WTC11 (cell line): ENCODE measurements at regions not wholly inside any gene's neighbourhood (a gene's known extent, or its start where the extent isn't known, plus 50 kb on each side); places are given as distances from the start of the nearest gene placed in this dataset.

Experiments used
- ATAC-seq: fragments of 200-7000 bp; cut with Tn5 transposase; 2 replicates; pipeline ENCODE4 v1.10.0; 2021; ENCODE audit warnings: mild to moderate bottlenecking, moderate library complexity
- CTCF ChIA-PET: fragments of 300-600 bp; sonication (Branson Sonifier 250); formaldehyde crosslinking; loops from one replicate; lab custom pipeline; 2021; ENCODE audit warnings: antibody characterized with exemption; lab: Charles Lee
- POLR2A ChIA-PET: fragments of 350-600 bp; sonication (Branson Sonifier 250); formaldehyde crosslinking; loops from one replicate; lab custom pipeline; 2021; ENCODE audit warnings: antibody characterized with exemption; lab: Charles Lee
- DNase-seq: peaks from one replicate; pipeline ENCODE4 v3.0.0; 2021; ENCODE audit warnings: low spot score
- H3K27ac Mint-ChIP-seq: 2 replicates; pipeline ENCODE4 v1.8.0; 2021; ENCODE audit warnings: mixed read lengths
- H3K27me3 Mint-ChIP-seq: 2 replicates; pipeline ENCODE4 v1.8.0; 2021; ENCODE audit warnings: low read depth, mild to moderate bottlenecking, moderate library complexity, mixed read lengths
- H3K36me3 Mint-ChIP-seq: 2 replicates; pipeline ENCODE4 v1.8.0; 2021; ENCODE audit warnings: mixed read lengths
- H3K4me1 Mint-ChIP-seq: 2 replicates; pipeline ENCODE4 v1.8.0; 2022; ENCODE audit warnings: mixed read lengths
- H3K4me3 Mint-ChIP-seq: 2 replicates; pipeline ENCODE4 v1.8.0; 2021; ENCODE audit warnings: mild to moderate bottlenecking, moderate library complexity, mixed read lengths
- H3K9me3 Mint-ChIP-seq: 2 replicates; pipeline ENCODE4 v1.8.0; 2021; ENCODE audit warnings: mixed read lengths
- FOXJ3 ChIP-seq: sonication (generic); formaldehyde crosslinking; IDR thresholded peaks from 2 replicates; pipeline ENCODE4 v1.9.0; 2021; ENCODE audit warnings: missing genetic modification reagents, mild to moderate bottlenecking, borderline replicate concordance
- FOXP4 ChIP-seq: sonication (generic); formaldehyde crosslinking; IDR thresholded peaks from 2 replicates; pipeline ENCODE4 v1.8.0; 2022; ENCODE audit warnings: mild to moderate bottlenecking, missing genetic modification reagents
- GRHL2 ChIP-seq: fragments of 250-450 bp; sonication (Bioruptor Pico); IDR thresholded peaks from 2 replicates; pipeline ENCODE4 v1.8.0; 2022; ENCODE audit warnings: mild to moderate bottlenecking, moderate library complexity; ENCODE audit not compliant: insufficient replicate concordance, severe bottlenecking
- HMGA2 ChIP-seq: fragments of 250-450 bp; sonication (Bioruptor Pico); IDR thresholded peaks from 2 replicates; pipeline ENCODE4 v1.4.0; 2021; ENCODE audit warnings: mild to moderate bottlenecking, moderate library complexity
- JAZF1 ChIP-seq: fragments of 250-450 bp; sonication (Bioruptor Pico); IDR thresholded peaks from 2 replicates; pipeline ENCODE4 v1.9.0; 2021; ENCODE audit warnings: moderate library complexity, mild to moderate bottlenecking, inconsistent platforms
- MXD4 ChIP-seq: fragments of 250-450 bp; sonication (Bioruptor Pico); IDR thresholded peaks from 2 replicates; pipeline ENCODE4 v1.8.0; 2021; ENCODE audit warnings: mild to moderate bottlenecking, moderate library complexity, borderline replicate concordance
- NFATC4 ChIP-seq: fragments of 250-450 bp; sonication (Bioruptor Pico); IDR thresholded peaks from 2 replicates; pipeline ENCODE4 v1.9.0; 2021; ENCODE audit warnings: mild to moderate bottlenecking
- NFE2L1 ChIP-seq: sonication (generic); formaldehyde crosslinking; IDR thresholded peaks from 2 replicates; pipeline ENCODE4 v1.8.1; 2023; ENCODE audit warnings: missing genetic modification reagents
- NR1H2 ChIP-seq: sonication (generic); formaldehyde crosslinking; IDR thresholded peaks from 2 replicates; pipeline ENCODE4 v1.9.0; 2021; ENCODE audit warnings: mild to moderate bottlenecking, moderate library complexity, missing genetic modification reagents
- SMAD4 ChIP-seq: sonication (generic); formaldehyde crosslinking; IDR thresholded peaks from 2 replicates; pipeline ENCODE4 v1.8.0; 2022; ENCODE audit warnings: mild to moderate bottlenecking, missing genetic modification reagents
- TCF7 ChIP-seq: sonication (generic); formaldehyde crosslinking; IDR thresholded peaks from 2 replicates; pipeline ENCODE4 v1.8.0; 2022; ENCODE audit warnings: mild to moderate bottlenecking, low read depth, missing genetic modification reagents, moderate library complexity
- ZNF232 ChIP-seq: sonication (generic); formaldehyde crosslinking; IDR thresholded peaks from 2 replicates; pipeline ENCODE4 v1.8.0; 2022; ENCODE audit warnings: mild to moderate bottlenecking, missing genetic modification reagents
- ZNF263 ChIP-seq: sonication (generic); formaldehyde crosslinking; IDR thresholded peaks from 2 replicates; pipeline ENCODE4 v1.8.1; 2022; ENCODE audit warnings: low read depth, mild to moderate bottlenecking, moderate library complexity, missing genetic modification reagents
- ZNF416 ChIP-seq: fragments of 250-450 bp; sonication (Bioruptor Pico); IDR thresholded peaks from 2 replicates; pipeline ENCODE4 v1.9.0; 2021; ENCODE audit warnings: mild to moderate bottlenecking, inconsistent platforms
- TF ChIP-seq, protein P1 (sequence below): fragments of 250-450 bp; sonication (Bioruptor Pico); IDR thresholded peaks from 2 replicates; pipeline ENCODE4 v2.1.2; 2022; ENCODE audit warnings: mild to moderate bottlenecking, moderate library complexity
- TF ChIP-seq, protein P2 (sequence below): sonication (generic); formaldehyde crosslinking; IDR thresholded peaks from 2 replicates; pipeline ENCODE4 v1.8.1; 2023; ENCODE audit warnings: mild to moderate bottlenecking, missing genetic modification reagents
- TF ChIP-seq, protein P3 (sequence below): sonication (generic); formaldehyde crosslinking; IDR thresholded peaks from 2 replicates; pipeline ENCODE4 v1.8.1; 2023; ENCODE audit warnings: mild to moderate bottlenecking, missing genetic modification reagents, borderline replicate concordance
- TF ChIP-seq, protein P4 (sequence below): sonication (generic); formaldehyde crosslinking; IDR thresholded peaks from 2 replicates; pipeline ENCODE4 v1.8.1; 2023; ENCODE audit warnings: mild to moderate bottlenecking, missing genetic modification reagents, moderate library complexity
- TF ChIP-seq, protein P5 (sequence below): sonication (generic); formaldehyde crosslinking; IDR thresholded peaks from 2 replicates; pipeline ENCODE4 v1.8.1; 2022; ENCODE audit warnings: mild to moderate bottlenecking, moderate library complexity, missing genetic modification reagents
- TF ChIP-seq, protein P6 (sequence below): fragments of 250-450 bp; sonication (Bioruptor Pico); conservative IDR thresholded peaks from 2 replicates; pipeline ENCODE4 v1.9.0; 2021; ENCODE audit warnings: mild to moderate bottlenecking

- H3K36me3 Mint-ChIP-seq, result no peaks in the 10 kb centered on the region
- no peak overlapping the region for H3K27ac Mint-ChIP-seq
- no peak overlapping the region for H3K4me3 Mint-ChIP-seq
- TF ChIP-seq ZNF416 (no peak), FOXP4 (CRISPR knock-in tag) (no peak), NFE2L1 (CRISPR knock-in tag) (no peak), HMGA2 (no peak), NR1H2 (no peak), NFATC4 (CRISPR knock-in tag) (no peak), ZNF232 (no peak), JAZF1 (CRISPR knock-in tag) (no peak), TCF7 (no peak), MXD4 (CRISPR knock-in tag) (no peak), FOXJ3 (CRISPR knock-in tag) (no peak), SMAD4 (CRISPR knock-in tag) (no peak), GRHL2 (CRISPR knock-in tag) (no peak), ZNF263 (CRISPR knock-in tag) (no peak)
- TF ChIP-seq, protein P1, sequence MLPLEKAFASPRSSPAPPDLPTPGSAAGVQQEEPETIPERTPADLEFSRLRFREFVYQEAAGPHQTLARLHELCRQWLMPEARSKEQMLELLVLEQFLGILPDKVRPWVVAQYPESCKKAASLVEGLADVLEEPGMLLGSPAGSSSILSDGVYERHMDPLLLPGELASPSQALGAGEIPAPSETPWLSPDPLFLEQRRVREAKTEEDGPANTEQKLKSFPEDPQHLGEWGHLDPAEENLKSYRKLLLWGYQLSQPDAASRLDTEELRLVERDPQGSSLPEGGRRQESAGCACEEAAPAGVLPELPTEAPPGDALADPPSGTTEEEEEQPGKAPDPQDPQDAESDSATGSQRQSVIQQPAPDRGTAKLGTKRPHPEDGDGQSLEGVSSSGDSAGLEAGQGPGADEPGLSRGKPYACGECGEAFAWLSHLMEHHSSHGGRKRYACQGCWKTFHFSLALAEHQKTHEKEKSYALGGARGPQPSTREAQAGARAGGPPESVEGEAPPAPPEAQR (CRISPR knock-in tag), result no peak
- TF ChIP-seq, protein P2, sequence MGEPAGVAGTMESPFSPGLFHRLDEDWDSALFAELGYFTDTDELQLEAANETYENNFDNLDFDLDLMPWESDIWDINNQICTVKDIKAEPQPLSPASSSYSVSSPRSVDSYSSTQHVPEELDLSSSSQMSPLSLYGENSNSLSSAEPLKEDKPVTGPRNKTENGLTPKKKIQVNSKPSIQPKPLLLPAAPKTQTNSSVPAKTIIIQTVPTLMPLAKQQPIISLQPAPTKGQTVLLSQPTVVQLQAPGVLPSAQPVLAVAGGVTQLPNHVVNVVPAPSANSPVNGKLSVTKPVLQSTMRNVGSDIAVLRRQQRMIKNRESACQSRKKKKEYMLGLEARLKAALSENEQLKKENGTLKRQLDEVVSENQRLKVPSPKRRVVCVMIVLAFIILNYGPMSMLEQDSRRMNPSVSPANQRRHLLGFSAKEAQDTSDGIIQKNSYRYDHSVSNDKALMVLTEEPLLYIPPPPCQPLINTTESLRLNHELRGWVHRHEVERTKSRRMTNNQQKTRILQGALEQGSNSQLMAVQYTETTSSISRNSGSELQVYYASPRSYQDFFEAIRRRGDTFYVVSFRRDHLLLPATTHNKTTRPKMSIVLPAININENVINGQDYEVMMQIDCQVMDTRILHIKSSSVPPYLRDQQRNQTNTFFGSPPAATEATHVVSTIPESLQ, result no peak
- TF ChIP-seq, protein P3, sequence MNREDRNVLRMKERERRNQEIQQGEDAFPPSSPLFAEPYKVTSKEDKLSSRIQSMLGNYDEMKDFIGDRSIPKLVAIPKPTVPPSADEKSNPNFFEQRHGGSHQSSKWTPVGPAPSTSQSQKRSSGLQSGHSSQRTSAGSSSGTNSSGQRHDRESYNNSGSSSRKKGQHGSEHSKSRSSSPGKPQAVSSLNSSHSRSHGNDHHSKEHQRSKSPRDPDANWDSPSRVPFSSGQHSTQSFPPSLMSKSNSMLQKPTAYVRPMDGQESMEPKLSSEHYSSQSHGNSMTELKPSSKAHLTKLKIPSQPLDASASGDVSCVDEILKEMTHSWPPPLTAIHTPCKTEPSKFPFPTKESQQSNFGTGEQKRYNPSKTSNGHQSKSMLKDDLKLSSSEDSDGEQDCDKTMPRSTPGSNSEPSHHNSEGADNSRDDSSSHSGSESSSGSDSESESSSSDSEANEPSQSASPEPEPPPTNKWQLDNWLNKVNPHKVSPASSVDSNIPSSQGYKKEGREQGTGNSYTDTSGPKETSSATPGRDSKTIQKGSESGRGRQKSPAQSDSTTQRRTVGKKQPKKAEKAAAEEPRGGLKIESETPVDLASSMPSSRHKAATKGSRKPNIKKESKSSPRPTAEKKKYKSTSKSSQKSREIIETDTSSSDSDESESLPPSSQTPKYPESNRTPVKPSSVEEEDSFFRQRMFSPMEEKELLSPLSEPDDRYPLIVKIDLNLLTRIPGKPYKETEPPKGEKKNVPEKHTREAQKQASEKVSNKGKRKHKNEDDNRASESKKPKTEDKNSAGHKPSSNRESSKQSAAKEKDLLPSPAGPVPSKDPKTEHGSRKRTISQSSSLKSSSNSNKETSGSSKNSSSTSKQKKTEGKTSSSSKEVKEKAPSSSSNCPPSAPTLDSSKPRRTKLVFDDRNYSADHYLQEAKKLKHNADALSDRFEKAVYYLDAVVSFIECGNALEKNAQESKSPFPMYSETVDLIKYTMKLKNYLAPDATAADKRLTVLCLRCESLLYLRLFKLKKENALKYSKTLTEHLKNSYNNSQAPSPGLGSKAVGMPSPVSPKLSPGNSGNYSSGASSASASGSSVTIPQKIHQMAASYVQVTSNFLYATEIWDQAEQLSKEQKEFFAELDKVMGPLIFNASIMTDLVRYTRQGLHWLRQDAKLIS (CRISPR knock-in tag), result no peak
- TF ChIP-seq, protein P4, sequence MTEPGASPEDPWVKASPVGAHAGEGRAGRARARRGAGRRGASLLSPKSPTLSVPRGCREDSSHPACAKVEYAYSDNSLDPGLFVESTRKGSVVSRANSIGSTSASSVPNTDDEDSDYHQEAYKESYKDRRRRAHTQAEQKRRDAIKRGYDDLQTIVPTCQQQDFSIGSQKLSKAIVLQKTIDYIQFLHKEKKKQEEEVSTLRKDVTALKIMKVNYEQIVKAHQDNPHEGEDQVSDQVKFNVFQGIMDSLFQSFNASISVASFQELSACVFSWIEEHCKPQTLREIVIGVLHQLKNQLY (CRISPR knock-in tag), result no peak
- TF ChIP-seq, protein P5, sequence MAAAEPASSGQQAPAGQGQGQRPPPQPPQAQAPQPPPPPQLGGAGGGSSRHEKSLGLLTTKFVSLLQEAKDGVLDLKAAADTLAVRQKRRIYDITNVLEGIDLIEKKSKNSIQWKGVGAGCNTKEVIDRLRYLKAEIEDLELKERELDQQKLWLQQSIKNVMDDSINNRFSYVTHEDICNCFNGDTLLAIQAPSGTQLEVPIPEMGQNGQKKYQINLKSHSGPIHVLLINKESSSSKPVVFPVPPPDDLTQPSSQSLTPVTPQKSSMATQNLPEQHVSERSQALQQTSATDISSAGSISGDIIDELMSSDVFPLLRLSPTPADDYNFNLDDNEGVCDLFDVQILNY (CRISPR knock-in tag), result no peak
- TF ChIP-seq, protein P6, sequence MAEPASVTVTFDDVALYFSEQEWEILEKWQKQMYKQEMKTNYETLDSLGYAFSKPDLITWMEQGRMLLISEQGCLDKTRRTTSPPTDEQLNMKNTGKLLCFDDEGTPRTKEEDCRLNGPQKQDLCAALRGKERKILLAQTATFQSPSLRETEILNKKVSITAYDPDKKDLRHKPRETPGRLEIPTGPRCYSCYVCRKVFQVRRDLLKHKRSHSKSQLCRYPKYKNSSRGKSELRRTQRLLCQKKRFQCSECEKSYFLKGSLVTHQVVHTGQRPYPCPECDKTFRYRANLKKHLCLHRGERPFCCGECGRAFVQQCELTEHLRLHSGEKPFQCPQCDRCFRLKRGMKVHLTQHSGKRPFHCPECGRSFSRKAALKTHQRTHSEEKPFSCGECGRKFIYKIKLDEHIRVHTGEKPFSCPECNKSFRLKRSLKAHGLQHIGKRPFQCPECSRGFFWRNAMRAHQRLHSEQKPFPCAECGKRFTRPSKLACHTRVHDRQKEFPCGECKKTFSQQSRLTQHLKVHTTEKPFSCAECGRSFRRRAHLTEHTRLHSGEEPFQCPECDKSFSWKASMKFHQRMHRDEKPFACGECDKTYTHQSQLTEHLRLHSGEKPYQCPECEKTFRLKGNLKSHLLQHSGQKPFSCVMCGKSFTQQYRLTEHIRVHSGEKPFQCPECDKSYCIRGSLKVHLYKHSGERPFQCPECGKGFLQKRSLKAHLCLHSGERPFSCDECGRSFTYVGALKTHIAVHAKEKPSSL (CRISPR knock-in tag), result no peak
- ChIA-PET CTCF (interaction anchor here (1.0 kb wide), 1 partner anchor 542 kb away, joined by 3 read pairs; no protein-coding TSS in a partner anchor), POLR2A (no interaction called here)
- H3K27me3 Mint-ChIP-seq, result no peaks in the 10 kb centered on the region
- H3K9me3 Mint-ChIP-seq, result peaks cover 3% of the 10 kb centered on the region; the same call in 1 of the 2 replicates
- peaks cover 3% of the 10 kb centered on the region; the same call in 1 of the 2 replicates for H3K4me1 Mint-ChIP-seq
- DNase-seq, result no peak
- ATAC-seq, result no peak
Observed at GRCh38 chr6:87950614-87951013, 97.0 kb upstream of the SPACA1 start.
